Stimulated activated CD4-positive, alpha-beta T cell treated with anti-CD3 and anti-CD28 coated beads, Interleukin-12 subunit alpha, Interleukin-12 subunit beta, amount 100 ng/mL, for 24 hours (primary cell): ENCODE measurements at regions not wholly inside any gene's neighbourhood (a gene's known extent, or its start where the extent isn't known, plus 50 kb on each side); places are given as distances from the start of the nearest gene placed in this dataset.
"Not testable (repeated sequence)": the region's sequence is repeated elsewhere in the genome, so short reads cannot be mapped to it uniquely, and the experiment has no call there.

Source experiments
- DNase-seq, 2 experiments: peaks; one replicate each; pipeline ENCODE4 v3.0.0-alpha.2; 2020; ENCODE audit warnings: low read depth in 2 of 2

DNA sequence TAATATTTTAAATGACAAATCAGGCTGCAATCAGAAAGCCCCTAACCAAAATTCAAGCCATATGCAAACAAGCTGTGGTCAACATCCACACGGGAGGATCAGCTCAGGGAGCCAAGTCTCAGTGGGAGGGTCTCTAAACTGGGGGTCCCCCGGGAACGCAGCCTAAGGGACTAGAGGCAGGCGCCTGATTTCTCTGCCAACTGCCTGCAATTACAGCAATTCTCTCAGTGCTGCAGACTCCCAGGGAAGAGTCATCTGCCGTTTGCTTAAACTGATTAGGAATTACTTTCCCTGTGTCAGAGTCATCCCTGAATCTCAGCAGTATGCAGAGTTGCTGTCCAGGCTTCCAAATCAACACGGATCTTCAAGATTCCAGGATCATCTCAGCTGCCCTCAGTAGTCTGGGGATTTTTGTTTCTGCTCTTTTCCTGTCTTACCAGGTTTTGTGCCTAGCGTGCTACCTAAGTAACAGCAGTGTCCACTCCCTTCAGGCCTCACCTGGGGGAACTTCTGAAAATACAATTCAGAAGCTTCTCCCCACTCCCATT lies 247.8 kb downstream of the RRAGC start:
- DNase-seq: no peak

DNA sequence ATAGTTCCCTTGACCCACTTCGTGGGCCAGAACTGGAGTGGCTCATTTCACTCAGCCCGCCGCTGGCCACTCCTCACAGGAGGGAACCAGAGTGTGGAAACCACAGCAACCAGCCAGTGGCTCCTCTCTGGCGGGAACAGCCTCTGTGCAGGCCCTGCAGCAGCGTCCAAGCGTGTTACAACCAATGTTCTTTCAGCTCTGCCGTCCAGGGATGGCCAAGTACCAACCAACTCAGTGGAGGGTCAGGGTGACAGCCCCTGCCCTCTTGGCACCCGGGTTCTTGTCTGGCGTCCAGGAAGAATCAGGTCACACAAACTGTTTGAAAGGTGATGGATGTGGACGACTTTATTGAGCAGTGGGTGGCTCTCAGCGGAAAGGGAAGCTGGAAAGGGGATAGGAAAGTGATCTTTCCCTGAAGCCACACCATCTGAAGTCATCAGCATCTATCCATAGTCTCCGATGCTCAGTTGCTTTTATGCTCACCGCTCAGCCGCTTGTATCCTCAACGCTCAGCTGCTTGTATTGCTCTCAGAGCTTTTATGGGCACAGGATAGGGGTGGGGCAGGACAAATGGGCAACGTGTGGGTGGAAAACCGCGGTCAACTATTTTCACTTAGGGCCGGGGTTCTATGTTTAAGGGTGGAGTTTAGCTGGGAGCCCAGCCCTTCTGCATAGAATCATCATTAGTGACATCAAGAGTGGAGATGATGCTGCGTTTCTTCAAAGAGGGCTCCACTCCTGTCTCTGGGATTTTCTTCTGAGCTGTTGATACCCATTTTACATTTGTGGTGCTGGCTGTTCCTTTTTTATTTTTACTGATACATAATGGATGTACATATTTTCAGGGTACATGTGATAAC lies 250.2 kb downstream of the RRAGC start:
- no peak for DNase-seq

DNA sequence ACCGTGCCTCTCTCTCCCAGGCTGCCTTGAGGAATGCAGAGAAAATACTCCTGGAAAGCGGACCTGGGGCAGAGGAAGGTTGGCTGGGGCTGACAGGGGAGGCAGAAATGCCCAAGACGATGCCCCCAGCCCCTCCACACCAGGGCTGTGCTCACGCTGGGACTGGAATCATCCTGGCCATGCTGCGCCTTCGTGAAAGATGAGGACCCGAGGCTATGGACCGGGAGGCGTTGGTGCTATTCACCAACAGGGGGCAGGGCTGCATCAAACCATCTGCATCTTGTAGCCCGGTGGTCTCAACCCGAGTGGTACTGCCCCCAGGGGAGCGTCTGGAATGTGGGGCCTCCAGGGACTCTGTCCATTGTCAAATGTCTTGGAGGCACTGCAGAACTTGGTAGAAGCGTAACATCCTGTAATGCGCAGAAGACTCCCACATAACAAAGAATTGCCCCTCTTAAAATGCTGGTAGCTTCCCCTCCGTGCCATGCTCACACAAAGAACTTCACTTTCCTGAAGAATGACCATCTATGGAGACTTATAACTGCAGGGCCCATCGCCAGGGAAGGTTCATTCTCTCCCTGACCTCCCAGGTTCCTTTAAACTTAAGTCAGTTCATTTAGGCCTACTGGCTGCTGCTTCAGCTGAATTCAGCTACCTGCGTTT lies 251.2 kb downstream of the RRAGC start:
- DNase-seq: no peak

DNA sequence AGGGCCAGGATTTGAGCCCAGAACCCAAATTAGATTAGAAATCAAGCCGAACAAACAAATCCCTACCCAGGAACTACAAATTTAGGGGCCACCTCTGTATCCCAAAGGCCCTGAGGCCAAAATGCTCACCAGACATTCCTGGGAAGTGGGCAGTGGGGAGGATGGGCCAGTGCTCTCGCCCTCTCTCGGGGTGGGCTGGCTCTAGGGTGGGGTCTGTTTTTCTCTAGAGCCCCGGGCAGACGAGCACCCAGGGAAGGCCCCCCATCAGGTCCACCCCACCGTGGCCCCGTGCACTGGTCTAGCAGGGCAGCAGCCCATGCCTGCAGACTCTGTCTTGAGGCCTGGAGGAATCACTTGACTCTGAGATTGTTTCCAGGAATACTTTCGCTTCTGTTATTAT lies 252.0 kb downstream of the RRAGC start:
- no peak for DNase-seq

DNA sequence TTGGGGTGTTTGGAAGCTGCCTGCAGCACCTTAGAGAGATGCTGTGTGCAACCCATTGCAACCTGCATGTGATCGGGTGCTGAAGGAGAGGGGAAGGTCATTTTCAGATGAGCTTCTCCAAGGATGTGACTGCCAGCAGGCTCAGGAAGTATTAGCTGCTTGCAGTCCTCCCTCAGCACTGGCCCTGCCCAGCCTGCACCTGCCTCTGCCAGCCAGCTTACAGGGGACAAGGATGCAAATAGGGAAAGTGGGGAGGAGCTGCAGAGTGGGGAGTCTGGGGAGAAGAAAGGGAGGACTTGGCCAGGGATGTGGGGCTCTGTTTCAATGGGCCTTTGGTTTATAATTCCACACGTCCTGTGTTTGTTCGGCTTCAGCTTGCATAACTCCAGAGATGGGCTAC lies 254.5 kb downstream of the RRAGC start:
- no peak for DNase-seq

DNA sequence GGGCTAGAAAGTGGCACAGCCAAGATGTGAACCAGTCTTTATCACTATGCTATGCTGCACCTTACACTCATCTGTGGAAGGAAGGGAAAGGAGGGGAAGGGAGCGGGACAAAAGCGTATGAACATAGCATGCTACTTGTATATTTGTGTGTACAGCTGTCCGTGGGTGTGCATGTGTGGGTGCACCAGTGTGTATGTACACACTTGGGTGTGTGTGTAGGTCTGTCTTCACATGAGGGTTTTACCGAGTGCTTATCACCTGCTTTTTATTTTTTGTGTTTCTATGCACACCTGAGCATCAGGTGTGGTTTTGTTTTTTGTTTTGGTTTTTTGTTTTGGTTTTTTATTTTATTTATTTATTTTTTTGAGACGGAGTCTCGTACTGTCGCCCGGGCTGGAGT lies 255.7 kb downstream of the RRAGC start:
- no peak for DNase-seq

DNA sequence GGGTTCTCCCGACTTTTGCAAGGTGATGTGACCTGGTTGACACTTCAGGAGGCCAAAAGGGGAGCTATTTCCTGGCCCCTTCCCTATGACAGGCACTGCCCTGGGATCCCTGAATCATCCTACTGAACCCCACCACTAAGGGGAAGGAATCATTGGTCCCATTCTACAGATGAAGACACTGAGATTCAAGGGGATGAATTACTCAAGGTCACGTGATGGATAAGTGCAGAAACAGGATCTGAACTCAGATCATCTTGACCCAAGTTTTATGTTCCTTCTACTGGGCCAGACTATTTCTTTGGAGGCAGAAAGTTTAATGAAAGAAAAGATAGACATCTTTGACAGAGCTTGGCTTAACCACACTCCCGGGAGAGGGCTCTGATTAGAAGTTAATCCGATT lies 258.7 kb downstream of the RRAGC start:
- DNase-seq: no peak

DNA sequence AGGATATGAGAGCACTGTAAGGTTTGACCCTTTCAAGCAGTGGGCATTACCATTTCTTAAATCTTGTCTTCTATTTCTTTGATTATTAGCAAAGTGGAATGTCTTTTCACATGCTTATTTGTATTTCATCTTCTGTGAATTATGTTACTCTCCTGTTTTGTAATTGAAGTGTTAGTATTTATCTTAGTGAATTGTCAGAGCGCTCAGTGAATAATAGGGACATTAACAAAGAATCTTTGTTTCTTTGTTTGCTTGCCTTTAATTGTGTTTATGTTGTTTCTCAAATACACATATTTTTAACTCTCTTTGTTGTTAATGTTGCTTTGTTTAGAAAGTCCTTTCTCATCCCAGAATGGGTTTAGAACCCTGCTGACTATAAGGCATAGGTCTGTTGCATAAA lies 259.3 kb downstream of the RRAGC start:
- DNase-seq: no peak

DNA sequence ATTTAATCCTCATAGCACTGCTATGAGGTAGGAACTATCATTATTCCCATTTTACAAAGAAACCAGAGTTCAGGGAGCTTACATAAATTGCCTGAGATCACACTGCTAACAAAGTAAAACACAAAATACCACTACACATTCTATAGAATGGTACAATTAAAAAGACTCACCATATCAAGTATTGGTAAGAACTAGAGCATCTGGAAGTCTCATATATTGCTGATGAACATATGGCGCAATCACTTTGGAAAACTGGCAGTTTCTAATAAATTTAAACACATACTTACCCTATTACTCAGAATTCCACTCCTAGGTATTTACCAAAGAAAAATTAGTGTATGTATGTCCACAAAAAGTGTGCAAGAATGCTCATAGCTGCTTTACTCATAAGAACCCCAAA lies 261.5 kb downstream of the RRAGC start:
- DNase-seq: no peak

DNA sequence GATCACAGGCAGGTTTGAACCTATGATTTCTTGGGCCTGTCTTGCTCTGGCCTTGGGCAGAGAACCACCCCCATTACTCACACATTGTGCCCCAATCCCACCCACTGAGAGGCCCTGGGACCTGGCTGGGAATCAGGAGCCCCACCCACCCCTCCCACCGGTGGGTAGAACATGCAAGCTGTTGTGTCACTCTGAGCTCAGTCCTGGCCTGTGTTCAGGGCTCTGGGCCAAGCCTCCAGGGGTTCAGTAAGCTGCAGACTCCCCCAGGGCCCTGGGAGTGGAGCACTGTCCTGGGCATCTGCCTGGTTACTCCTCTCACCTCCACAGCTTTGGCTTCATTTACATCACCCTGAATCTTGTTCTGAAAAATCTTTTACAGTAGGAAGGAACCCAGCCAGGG lies 270.5 kb downstream of the RRAGC start:
- no peak for DNase-seq

DNA sequence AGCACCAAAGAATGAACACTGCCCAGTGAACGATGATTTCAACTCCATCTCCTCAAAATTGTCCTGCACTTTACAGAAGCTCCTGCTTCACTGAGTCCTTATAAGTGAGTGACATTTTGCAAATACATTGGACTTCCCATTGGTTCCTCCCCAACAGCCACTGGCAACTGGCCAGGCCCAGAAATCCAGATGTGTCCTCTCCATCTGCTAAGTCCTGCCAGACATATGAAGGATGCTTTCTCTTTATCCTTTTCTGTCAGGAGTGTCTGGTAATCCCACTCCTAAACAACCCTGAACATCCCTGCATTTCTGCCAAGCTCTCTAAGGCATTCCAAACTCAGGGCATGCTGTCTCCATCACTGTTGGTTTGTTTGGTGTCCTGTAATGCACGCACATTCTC lies 271.8 kb downstream of the RRAGC start:
- no peak for DNase-seq

DNA sequence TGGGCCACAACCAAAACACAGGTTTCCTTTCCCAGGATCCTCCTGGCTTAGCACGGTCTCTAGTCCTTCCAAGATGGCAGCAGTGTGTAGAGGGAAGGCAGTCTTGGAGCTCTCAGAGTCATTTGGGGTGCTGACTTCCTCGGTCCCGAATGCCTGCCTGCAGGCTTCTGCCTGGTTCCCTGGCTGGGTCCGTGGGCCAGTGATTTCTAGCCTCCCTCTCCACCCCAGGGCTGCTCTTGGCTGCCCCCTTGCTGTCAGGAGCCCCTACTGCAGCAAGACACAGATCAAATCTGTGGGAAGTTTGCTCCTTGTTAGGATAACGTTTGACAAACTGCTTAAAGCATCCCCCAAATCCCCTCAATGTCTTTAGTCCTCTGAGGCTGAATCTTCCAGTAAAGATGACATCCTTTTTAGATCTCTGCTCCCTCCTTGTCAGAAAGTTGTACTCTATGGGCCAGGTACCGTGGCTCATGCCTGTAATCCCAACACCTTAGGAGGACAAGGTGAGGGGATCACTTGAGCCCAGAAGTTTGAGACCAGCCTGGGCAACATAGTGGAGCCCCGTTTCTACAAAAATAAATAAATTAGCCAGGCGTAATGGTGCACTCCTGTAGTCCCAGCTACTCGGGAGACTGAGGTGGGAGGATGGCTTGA lies 272.5 kb downstream of the RRAGC start:
- peak; percentile 23 to 54 for DNase-seq

DNA sequence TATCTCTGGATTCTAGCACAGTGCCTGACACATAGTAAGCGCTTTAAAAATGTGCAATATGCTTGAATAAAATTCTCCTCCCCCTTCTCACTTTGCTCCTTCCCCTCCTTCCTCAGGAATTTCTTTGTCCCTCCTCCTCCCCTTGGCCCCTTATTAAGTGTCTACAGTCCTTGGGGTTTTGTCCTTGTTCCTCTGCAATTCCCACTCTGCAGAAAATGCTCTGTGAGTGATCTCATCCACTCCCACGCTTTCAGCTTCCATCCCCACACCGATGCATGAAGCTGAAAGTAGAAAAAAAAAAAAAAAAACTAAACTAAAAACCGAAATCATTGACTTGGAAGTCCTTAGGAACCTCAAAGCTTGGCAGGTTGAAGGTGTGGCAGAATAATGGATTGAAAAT lies 273.6 kb downstream of the RRAGC start:
- DNase-seq: no peak

DNA sequence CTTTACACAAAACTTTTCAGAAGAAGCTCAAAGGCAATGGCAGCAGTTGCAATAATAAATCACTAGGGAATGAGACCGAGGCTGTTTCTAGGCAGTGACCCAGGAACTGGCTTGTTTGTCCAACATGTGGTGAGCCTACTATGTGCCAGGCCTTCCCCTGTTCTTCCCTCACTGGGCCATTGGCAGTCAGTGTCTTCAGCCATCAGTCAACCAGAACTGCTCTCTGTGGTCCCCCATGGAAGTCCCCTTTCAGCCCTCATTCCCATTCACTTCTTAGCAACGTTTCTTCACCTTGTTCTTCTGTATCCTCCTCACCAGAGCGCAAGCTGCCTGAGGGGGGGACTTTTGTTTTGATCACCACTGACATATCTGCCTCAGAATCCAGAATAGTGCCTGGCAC lies 274.1 kb downstream of the RRAGC start:
- no peak for DNase-seq

DNA sequence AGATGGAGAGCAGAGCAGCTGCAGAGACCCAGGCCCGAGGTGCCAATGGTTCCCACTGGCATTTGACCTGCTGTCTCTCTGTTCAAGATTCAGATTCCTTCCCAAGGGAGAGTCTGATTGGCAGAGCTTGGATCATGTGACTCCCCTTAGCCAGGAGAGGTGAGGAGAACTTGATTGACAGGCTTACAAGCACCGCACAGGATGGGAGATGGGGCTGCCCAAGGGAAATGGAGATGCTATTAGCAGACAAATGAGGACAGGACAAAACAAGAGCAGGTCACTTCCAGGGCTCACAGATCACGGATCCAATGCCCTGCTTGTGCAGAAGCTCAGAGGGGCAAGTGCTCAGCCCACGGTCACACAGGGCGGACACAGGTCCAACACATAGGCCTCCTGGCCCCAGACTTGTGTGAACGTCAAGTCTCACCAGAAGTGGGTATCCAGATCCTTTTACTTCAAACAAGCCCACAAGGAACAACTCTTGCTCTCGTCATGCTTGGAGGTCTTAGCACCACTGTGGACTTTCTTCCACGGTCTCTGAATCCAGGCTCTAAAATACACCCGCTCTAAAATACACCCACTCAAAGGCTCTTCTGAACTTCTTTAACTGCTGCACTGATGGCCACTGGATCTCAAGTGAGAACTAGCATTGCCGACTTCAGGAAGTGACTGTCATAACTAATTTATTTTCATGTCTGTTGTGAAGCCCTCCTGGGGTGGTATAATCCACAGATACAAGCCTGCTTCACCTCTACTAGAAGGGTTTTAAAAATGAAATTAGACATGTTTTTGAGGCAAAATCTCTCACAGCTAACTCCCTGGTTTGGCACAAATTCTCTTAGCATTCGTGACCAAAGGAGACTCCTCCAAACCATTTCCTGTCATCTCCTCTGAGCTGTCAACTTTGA lies 274.9 kb downstream of the RRAGC start:
- DNase-seq: no peak

DNA sequence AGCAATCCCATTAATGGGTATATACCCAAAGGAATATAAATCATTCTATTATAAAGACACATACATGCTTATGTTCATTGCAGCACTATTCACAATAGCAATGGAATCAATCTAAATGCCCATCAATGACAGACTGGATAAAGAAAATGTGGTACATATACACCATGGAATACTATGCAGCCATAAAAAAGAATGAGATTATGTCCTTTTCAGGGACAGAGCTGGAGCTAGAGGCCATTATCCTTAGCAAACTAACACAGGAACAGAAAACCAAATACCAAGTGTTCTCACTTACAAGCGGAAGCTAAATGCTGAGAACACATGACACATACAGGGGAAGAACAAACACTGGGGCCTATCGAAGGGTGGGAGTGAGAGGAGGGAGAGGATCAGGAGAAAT lies 276.3 kb downstream of the RRAGC start:
- not testable (repeated sequence) for DNase-seq

DNA sequence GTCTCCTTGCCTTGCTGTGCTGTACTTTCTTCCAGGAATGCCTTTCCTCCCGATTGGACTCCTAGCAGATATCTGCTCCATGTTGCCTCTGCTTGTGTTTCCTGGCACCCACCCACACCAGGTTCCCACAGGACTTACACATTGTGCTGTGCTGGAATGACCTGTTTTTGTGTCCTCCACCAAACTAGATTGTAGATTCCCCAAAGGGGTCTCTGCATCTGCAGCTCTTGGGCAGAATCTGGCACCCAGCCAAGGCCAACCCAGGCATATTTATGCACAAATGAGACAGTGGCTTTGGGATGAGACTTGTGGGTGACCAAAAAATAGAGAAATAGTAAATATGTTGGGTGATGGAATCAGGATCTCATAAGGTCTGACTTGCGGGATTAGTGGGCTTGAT lies 278.2 kb downstream of the RRAGC start:
- DNase-seq: no peak

DNA sequence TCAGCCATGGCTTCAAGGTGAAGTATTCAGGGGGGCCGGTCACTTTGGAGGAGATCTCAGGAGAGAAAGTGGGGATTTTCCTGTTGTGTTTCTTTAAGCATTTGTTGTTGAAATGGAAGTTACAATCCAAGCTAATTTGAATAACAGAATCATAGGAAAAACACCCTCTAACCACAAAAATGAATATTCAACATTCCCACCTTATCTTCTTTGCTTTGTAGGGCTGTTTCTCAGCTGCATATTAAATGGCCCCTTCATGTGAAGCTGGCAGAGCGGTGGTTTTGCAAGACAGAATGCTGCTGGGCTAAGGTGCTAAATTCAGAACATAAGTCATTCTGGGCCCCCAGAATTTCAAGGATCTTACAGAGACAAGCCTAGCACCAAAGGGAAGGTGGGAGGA lies 279.0 kb downstream of the RRAGC start:
- DNase-seq: no peak

DNA sequence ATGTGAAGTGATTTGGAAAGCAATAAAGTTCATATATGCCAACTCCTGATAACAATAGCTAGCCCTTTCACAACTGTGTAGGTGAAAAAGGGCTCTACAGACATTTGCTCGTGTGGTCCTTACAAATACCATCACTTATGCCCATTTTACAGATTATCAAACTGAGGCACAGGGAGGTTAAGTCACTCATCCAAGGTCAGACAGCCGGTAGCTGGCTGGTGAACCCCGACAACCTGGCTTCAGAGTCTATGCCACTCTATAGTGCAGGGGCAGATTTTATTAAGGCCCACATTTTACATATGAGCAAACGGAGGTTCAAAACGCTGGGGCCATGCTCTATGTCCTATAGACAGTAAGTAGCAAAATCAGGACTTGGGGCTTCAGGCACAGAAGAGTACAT lies 280.5 kb downstream of the RRAGC start:
- DNase-seq: no peak

DNA sequence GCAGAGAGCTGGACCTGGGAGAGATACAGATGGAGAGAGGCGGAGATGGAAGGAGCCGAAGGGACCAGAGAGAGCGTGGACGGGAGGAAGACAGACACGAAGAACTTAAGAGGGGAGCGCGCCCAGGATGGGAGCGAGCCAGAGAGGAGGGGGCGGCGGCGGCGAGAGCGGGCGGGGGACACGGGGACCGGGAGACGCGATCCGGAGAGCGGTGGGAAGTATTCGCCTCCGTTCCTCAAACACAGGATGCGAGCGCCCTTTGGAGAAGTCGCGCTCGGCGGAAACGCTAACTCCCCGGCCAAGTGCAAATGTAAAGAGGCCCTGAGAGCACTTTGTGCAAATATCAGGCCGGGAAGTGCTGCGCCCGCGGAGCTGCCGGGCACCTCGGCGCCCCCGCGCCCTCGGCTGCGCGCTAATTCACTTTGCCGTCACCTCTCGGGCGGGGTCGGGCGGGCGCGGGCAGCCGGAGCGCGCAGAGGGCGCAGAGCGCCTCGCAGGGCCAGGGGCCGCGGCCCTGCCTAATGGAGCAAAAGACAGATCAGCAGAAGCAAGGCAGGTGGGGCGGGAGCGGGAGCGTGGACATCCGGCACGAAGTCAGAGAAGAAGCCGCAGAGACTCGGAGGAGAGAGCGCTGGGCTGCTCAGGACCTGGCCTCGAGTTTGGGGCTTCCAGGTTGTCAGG lies 281.2 kb downstream of the RRAGC start:
- DNase-seq: no peak

DNA sequence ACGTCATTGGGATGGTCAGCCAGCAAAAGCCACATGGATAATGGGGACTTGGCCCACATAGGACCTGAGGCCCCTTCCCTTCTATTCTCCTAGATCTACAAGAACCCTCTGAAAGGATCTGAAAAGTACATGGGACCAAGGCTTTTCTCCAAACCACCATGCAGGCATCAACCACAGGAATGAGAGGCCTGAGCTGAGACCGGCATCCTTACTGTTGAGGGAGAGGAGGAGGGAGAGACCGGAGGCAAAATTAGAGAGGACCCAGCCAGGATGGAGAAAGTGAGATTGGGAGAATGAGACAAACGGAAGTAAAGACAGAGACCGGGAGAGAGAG lies 281.7 kb downstream of the RRAGC start:
- no peak for DNase-seq
